SK-N-SH (cell line): ENCODE measurements at regions not wholly inside any gene's neighbourhood (a gene's known extent, or its start where the extent isn't known, plus 50 kb on each side); places are given as distances from the start of the nearest gene placed in this dataset.

Experiments used
- CTCF ChIA-PET: fragments of 300-600, 350-600 bp; formaldehyde crosslinking; extraction: SDS; loops from one replicate; lab custom pipeline; 2021; lab: Yijun Ruan, JAX
- POLR2A ChIA-PET: fragments of 350-600 bp; sonication (Branson Sonifier 250); formaldehyde crosslinking; extraction: SDS; loops from one replicate; lab custom pipeline; 2020; ENCODE audit warnings: antibody characterized with exemption, inconsistent platforms; lab: Yijun Ruan, JAX
- DNase-seq: peaks from one replicate; pipeline ENCODE4 v3.0.0; 2012
- H2AFZ ChIP-seq: fragments of 200-600 bp; sonication (generic); 2 replicates; pipeline ENCODE4 v1.8.1; 2016; ENCODE audit warnings: antibody characterized with exemption, mild to moderate bottlenecking, low read depth
- H3F3A ChIP-seq: fragments of 200-600 bp; sonication (generic); replicated peaks from 2 replicates; pipeline ENCODE3; 2016; ENCODE audit warnings: antibody characterized with exemption, mild to moderate bottlenecking; ENCODE audit not compliant: insufficient read depth
- H3K27ac ChIP-seq, 2 experiments: fragments of 200-500 bp in 1 of 2; fragments of 200-600 bp in 1 of 2; sonication (Bioruptor generic) in 1 of 2; sonication (generic), shearing (Covaris generic) in 1 of 2; 2 replicates each; pipeline versions ENCODE4 v1.5.1 to v1.6.1; 2014 to 2016; ENCODE audit warnings: low read depth in 2 of 2, inconsistent platforms in 1 of 2, low read length in 1 of 2, mild to moderate bottlenecking in 1 of 2, mixed read lengths in 1 of 2
- H3K27me3 ChIP-seq: fragments of 200-600 bp; sonication (generic), shearing (Covaris generic); 2 replicates; pipeline ENCODE4 v1.6.1; 2016; ENCODE audit warnings: mixed run types; ENCODE audit not compliant: insufficient read depth
- H3K36me3 ChIP-seq, 2 experiments: fragments of 200-500 bp in 1 of 2; fragments of 200-600 bp in 1 of 2; sonication (Bioruptor generic) in 1 of 2; sonication (generic) in 1 of 2; replicated peaks in 1 of 2; 2 replicates each; pipeline versions ENCODE3 to v1.5.1; 2014 to 2016; ENCODE audit warnings: low read length in 1 of 2, mild to moderate bottlenecking in 1 of 2; ENCODE audit not compliant: insufficient read depth in 2 of 2, control insufficient read depth in 1 of 2
- H3K4me1 ChIP-seq, 2 experiments: fragments of 200-500 bp in 1 of 2; fragments of 200-600 bp in 1 of 2; sonication (Bioruptor generic) in 1 of 2; sonication (generic), shearing (Covaris generic) in 1 of 2; 2 replicates each; pipeline versions ENCODE4 v1.5.1 to v1.6.1; 2014 to 2016; ENCODE audit warnings: low read depth in 1 of 2, low read length in 1 of 2, mixed run types in 1 of 2; ENCODE audit not compliant: insufficient read depth in 2 of 2, control insufficient read depth in 1 of 2
- H3K4me2 ChIP-seq: fragments of 200-600 bp; sonication (generic), shearing (Covaris generic); 2 replicates; pipeline ENCODE4 v1.6.1; 2017; ENCODE audit warnings: mixed run types
- H3K4me3 ChIP-seq, 2 experiments: fragments of 200-500 bp in 1 of 2; fragments of 200-600 bp in 1 of 2; sonication (Bioruptor generic) in 1 of 2; sonication (generic), shearing (Covaris generic) in 1 of 2; 2 replicates each; pipeline versions ENCODE4 v1.5.1 to v1.8.1; 2014 to 2016; ENCODE audit warnings: low read depth in 2 of 2, inconsistent platforms in 1 of 2, low read length in 1 of 2, mild to moderate bottlenecking in 1 of 2, mixed read lengths in 1 of 2, moderate library complexity in 1 of 2
- H3K79me2 ChIP-seq: fragments of 200-600 bp; sonication (generic); 2 replicates; pipeline ENCODE4 v1.8.1; 2017; ENCODE audit warnings: mild to moderate bottlenecking; ENCODE audit not compliant: insufficient read depth
- H3K9ac ChIP-seq: fragments of 200-600 bp; sonication (generic); 2 replicates; pipeline ENCODE4 v1.6.1; 2017; ENCODE audit warnings: mixed run types
- H3K9me2 ChIP-seq: fragments of 200-600 bp; sonication (generic); 2 replicates; pipeline ENCODE4 v1.6.1; 2017; ENCODE audit warnings: mixed run types
- H3K9me3 ChIP-seq: fragments of 200-600 bp; sonication (generic); 2 replicates; pipeline ENCODE4 v1.6.1; 2017; ENCODE audit warnings: mixed run types, mild to moderate bottlenecking, moderate library complexity
- H4K20me1 ChIP-seq: fragments of 200-600 bp; sonication (generic); 2 replicates; pipeline ENCODE4 v1.6.1; 2017; ENCODE audit warnings: mild to moderate bottlenecking, mixed run types; ENCODE audit not compliant: insufficient read depth
- CHD2 ChIP-seq: fragments of 150-350 bp; IDR thresholded peaks from 2 replicates; pipeline ENCODE4 v1.6.1; 2018; ENCODE audit warnings: low read length; ENCODE audit not compliant: partially characterized antibody
- EZH2phosphoT487 ChIP-seq: fragments of 200-600 bp; sonication (generic); IDR thresholded peaks from 2 replicates; pipeline ENCODE4 v1.6.1; 2017; ENCODE audit warnings: low read depth, mixed run types, mild to moderate bottlenecking, antibody characterized with exemption, moderate library complexity, borderline replicate concordance
- GATA2 ChIP-seq: sonication (generic); formaldehyde crosslinking; IDR thresholded peaks from 2 replicates; pipeline ENCODE4 v1.5.0; 2020; ENCODE audit warnings: mild to moderate bottlenecking, missing genetic modification reagents
- RCOR1 ChIP-seq: fragments of 150-350 bp; IDR thresholded peaks from 2 replicates; pipeline ENCODE4 v1.6.1; 2017; ENCODE audit warnings: antibody characterized with exemption, low read length
- YY1 ChIP-seq: IDR thresholded peaks from 2 replicates; pipeline ENCODE4 v1.4.0; 2012; ENCODE audit warnings: low read depth, mild to moderate bottlenecking
- WGBS: methylation state at CpG from one replicate; pipeline ENCODE4 v1.1.6; 2017; ENCODE audit warnings: low lambda C conversion rate; 5-methylcytosine and 5-hydroxymethylcytosine counted together
- small RNA-seq, 7 experiments: library from RNA; depleted of rRNA; stranded (forward); fragments of <200 nt; gene quantifications; one replicate each; pipeline ENCODE3, GENCODE V24; 2012

DNA sequence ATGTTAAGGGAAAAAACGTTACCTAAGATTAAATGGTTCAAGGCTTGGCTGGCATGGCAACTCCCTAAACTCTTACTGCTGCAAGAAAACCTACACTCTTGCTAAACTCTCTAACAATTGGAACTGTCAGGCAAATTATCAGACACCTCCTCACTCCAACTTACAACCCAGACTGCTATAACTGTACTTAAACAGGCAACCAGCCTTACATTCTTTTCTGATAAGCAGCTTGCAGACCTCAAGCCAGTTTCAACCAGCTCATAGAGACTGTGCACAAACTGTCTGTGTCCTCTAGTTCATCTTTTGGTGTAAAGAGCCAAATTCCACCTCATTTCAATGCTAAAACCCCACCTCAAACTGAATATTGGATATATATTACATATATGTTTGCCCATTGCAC is 504.9 kb downstream of the UBE2NL start:
- H3K9me2 ChIP-seq, result no peaks in the 10 kb centered on the region
- H3K9me3 ChIP-seq, result no peaks in the 10 kb centered on the region
- H3F3A ChIP-seq, result no peaks in the 10 kb centered on the region
- CTCF ChIA-PET, result no interaction called here
- no peak for TF ChIP-seq CHD2
- TF ChIP-seq YY1, result no peak
- TF ChIP-seq GATA2 (CRISPR knock-in tag), result no peak
- no peak for TF ChIP-seq EZH2phosphoT487
- no peak for TF ChIP-seq RCOR1
- no peak overlapping the region for H3K4me2 ChIP-seq
- no peaks in the 10 kb centered on the region for H3K4me1 ChIP-seq
- no peaks in the 10 kb centered on the region for H3K36me3 ChIP-seq
- H3K9ac ChIP-seq, result no peak overlapping the region
- WGBS, result 12% methylated on average over 1 of the region's 1 CpG
- DNase-seq, result no peak
- H3K27me3 ChIP-seq, result no peaks in the 10 kb centered on the region
- no peak overlapping the region for H3K27ac ChIP-seq
- H3K4me3 ChIP-seq, result no peak overlapping the region
- POLR2A ChIA-PET, result no interaction called here
- no peaks in the 10 kb centered on the region for H4K20me1 ChIP-seq
- H2AFZ ChIP-seq, result no peak overlapping the region
- no peaks in the 10 kb centered on the region for H3K79me2 ChIP-seq

Small RNA genes lying in the stretch of these regions (small RNA-seq; reads per million reads assigned to genes)
- gene AC234064.1, result 0 to 0.06 (median 0) reads per million in 7 experiments
